Endothelial cell of umbilical vein (primary cell): ENCODE measurements at regions not wholly inside any gene's neighbourhood (a gene's known extent, or its start where the extent isn't known, plus 50 kb on each side); places are given as distances from the start of the nearest gene placed in this dataset.

ENCODE experiments used
- BruUV-seq: library from RNA; stranded (reverse); fragments of 400-500 nt; replicated peaks from 2 replicates; lab custom pipeline; 2021; lab: Mats Ljungman, UMichigan
- CTCF ChIA-PET: fragments of 300-600, 350-600 bp; sonication (Branson Sonifier 250); formaldehyde crosslinking; loops from one replicate; lab custom pipeline; 2021; ENCODE audit warnings: antibody characterized with exemption, inconsistent platforms; lab: Charles Lee
- POLR2A ChIA-PET: fragments of 300-600, 350-600 bp; sonication (Branson Sonifier 250); formaldehyde crosslinking; loops from one replicate; lab custom pipeline; 2021; ENCODE audit warnings: antibody characterized with exemption, inconsistent platforms; lab: Charles Lee
- DNase-seq: peaks from one replicate; pipeline ENCODE4 v3.0.0-alpha.2; 2011; ENCODE audit warnings: low read depth, low spot score
- FAIRE-seq: peaks from 2 replicates; lab custom pipeline; 2011; peaks lifted over from hg19 to GRCh38; lab: Jason Lieb, UNC
- H2AFZ ChIP-seq: 2 replicates; pipeline ENCODE4 v1.6.0; 2012; ENCODE audit warnings: low read depth, low read length, control low read depth, inconsistent platforms
- H3K27ac ChIP-seq: 2 replicates; pipeline ENCODE4 v1.5.1; 2011; ENCODE audit warnings: low read depth, mild to moderate bottlenecking, control low read depth, low read length, moderate library complexity; ENCODE audit not compliant: insufficient read depth
- H3K27me3 ChIP-seq, 2 experiments: 2 replicates each; pipeline versions ENCODE4 v1.6.0 to v1.6.1; 2011; ENCODE audit warnings: low read length in 2 of 2, mixed read lengths in 1 of 2; ENCODE audit not compliant: control insufficient read depth in 2 of 2, insufficient read depth in 2 of 2
- H3K36me3 ChIP-seq, 2 experiments: 2 replicates in 1 of 2; 3 replicates in 1 of 2; pipeline ENCODE4 v1.5.1; 2011; ENCODE audit warnings: low read length in 2 of 2, mild to moderate bottlenecking in 1 of 2, moderate library complexity in 1 of 2; ENCODE audit not compliant: control insufficient read depth in 2 of 2, insufficient read depth in 2 of 2; ENCODE audit errors: extremely low read depth in 1 of 2
- H3K4me1 ChIP-seq: 3 replicates; pipeline ENCODE4 v1.5.1; 2011; ENCODE audit warnings: mild to moderate bottlenecking, low read length; ENCODE audit not compliant: control insufficient read depth, insufficient read depth; ENCODE audit errors: extremely low read depth
- H3K4me2 ChIP-seq: 2 replicates; pipeline ENCODE4 v1.6.1; 2011; ENCODE audit warnings: low read length, control low read depth, mixed read lengths; ENCODE audit not compliant: insufficient read depth
- H3K4me3 ChIP-seq, 3 experiments: fragments of 200-600 bp in 1 of 3; sonication (generic), shearing (Covaris generic) in 1 of 3; replicated peaks in 1 of 3; 2 replicates each; pipeline ENCODE4 v1.5.1; 2011 to 2016; ENCODE audit warnings: control low read depth in 3 of 3, low read length in 3 of 3, mild to moderate bottlenecking in 2 of 3, inconsistent platforms in 1 of 3, low read depth in 1 of 3, moderate library complexity in 1 of 3; ENCODE audit not compliant: insufficient read depth in 1 of 3
- H3K79me2 ChIP-seq: 2 replicates; pipeline ENCODE4 v1.6.0; 2012; ENCODE audit warnings: low read length, inconsistent platforms; ENCODE audit not compliant: control insufficient read depth, insufficient read depth
- H3K9ac ChIP-seq: replicated peaks from 2 replicates; pipeline ENCODE3; 2011; ENCODE audit warnings: low read length, control low read depth; ENCODE audit not compliant: insufficient read depth; ENCODE audit errors: extremely low read depth
- H3K9me1 ChIP-seq: replicated peaks from 3 replicates; pipeline ENCODE4 v1.6.0; 2011; ENCODE audit warnings: mild to moderate bottlenecking, low read length; ENCODE audit not compliant: control insufficient read depth, insufficient read depth; ENCODE audit errors: extremely low read depth
- H3K9me3 ChIP-seq: replicated peaks from 2 replicates; pipeline ENCODE4 v1.5.1; 2012; ENCODE audit warnings: low read length, inconsistent platforms; ENCODE audit not compliant: control insufficient read depth, insufficient read depth
- H4K20me1 ChIP-seq: replicated peaks from 2 replicates; pipeline ENCODE3; 2011; ENCODE audit warnings: mild to moderate bottlenecking, low read length; ENCODE audit not compliant: control insufficient read depth, insufficient read depth; ENCODE audit errors: extremely low read depth
- EZH2 ChIP-seq: IDR thresholded peaks from 2 replicates; pipeline ENCODE4 v1.6.1; 2012; ENCODE audit warnings: borderline replicate concordance, low read depth, mild to moderate bottlenecking, moderate library complexity, low read length, inconsistent platforms; ENCODE audit not compliant: severe bottlenecking
- FOS ChIP-seq: IDR thresholded peaks from 2 replicates; pipeline ENCODE4 v1.6.1; 2011; ENCODE audit warnings: mild to moderate bottlenecking, low read length, moderate library complexity, borderline replicate concordance; ENCODE audit not compliant: insufficient read depth
- GATA2 ChIP-seq: IDR thresholded peaks from 2 replicates; pipeline ENCODE4 v1.7.0; 2011; ENCODE audit warnings: low read depth, mild to moderate bottlenecking, moderate library complexity, mixed read lengths, low read length; ENCODE audit not compliant: insufficient read length, insufficient read depth
- JUN ChIP-seq: IDR thresholded peaks from 2 replicates; pipeline ENCODE4 v1.6.1; 2011; ENCODE audit warnings: borderline replicate concordance, low read depth; ENCODE audit not compliant: insufficient read length, insufficient read depth
- MYC ChIP-seq: IDR thresholded peaks from one replicate; pipeline ENCODE4 v1.6.1; 2011; ENCODE audit warnings: mild to moderate bottlenecking, low read depth, low read length
- POLR2A ChIP-seq: IDR thresholded peaks from 2 replicates; pipeline ENCODE4 v1.6.1; 2012; ENCODE audit warnings: low read depth, mild to moderate bottlenecking, control low read depth, low read length
- POLR2AphosphoS5 ChIP-seq: IDR thresholded peaks from 2 replicates; pipeline ENCODE4 v1.6.1; 2012; ENCODE audit warnings: low read depth, mild to moderate bottlenecking, control low read depth, low read length, moderate library complexity; ENCODE audit not compliant: insufficient read depth
- dilution Hi-C: fragments of 300-500 bp; cut with MboI; formaldehyde crosslinking; loops from one replicate; pipeline ENCODE4 v1.15.0; 2019; ENCODE audit warnings: low sequenced_read_pairs; ENCODE audit not compliant: extremely low pct_ligation_motif_present
- intact Hi-C: fragments of 100-400 bp; cut with micrococcal nuclease; formaldehyde crosslinking; loops from one replicate; pipeline ENCODE4 v1.10.0; 2022
- TF ChIP-seq, protein P1 (sequence below), 2 donors: IDR thresholded peaks; 1 replicate in 1 of 2; 2 replicates in 1 of 2; pipeline ENCODE4 v1.5.1; 2011; ENCODE audit warnings: low read length in 2 of 2, mild to moderate bottlenecking in 2 of 2, moderate library complexity in 2 of 2, control low read depth in 1 of 2, inconsistent platforms in 1 of 2, low read depth in 1 of 2; ENCODE audit not compliant: insufficient read depth in 1 of 2; ENCODE audit errors: extremely low read depth in 1 of 2
- TF ChIP-seq, protein P2 (sequence below): IDR thresholded peaks from 2 replicates; pipeline ENCODE4 v1.6.1; 2011; ENCODE audit not compliant: insufficient read depth, insufficient read length

- Histone ChIP-seq H3K4me1 (no peaks in the 10 kb centered on the region), H3K4me3 (no peak overlapping the region), H3K9me3 (no peaks in the 10 kb centered on the region), H3K27ac (no peak overlapping the region), H3K4me2 (no peak overlapping the region), H3K27me3 (no peaks in the 10 kb centered on the region), H3K79me2 (no peaks in the 10 kb centered on the region), H4K20me1 (no peaks in the 10 kb centered on the region), H3K9ac (no peak overlapping the region), H3K9me1 (no peaks in the 10 kb centered on the region), H2AFZ (no peak overlapping the region), H3K36me3 (no peaks in the 10 kb centered on the region)
- dilution Hi-C loops, result no loop called here
- DNase-seq (no peak), FAIRE-seq (no peak)
- no TSS peak for BruUV-seq
- intact Hi-C loops, result no loop called here
- TF ChIP-seq MYC (no peak), POLR2A (no peak), GATA2 (no peak), JUN (no peak), FOS (no peak), EZH2 (no peak), POLR2AphosphoS5 (no peak)
- TF ChIP-seq, protein P1, sequence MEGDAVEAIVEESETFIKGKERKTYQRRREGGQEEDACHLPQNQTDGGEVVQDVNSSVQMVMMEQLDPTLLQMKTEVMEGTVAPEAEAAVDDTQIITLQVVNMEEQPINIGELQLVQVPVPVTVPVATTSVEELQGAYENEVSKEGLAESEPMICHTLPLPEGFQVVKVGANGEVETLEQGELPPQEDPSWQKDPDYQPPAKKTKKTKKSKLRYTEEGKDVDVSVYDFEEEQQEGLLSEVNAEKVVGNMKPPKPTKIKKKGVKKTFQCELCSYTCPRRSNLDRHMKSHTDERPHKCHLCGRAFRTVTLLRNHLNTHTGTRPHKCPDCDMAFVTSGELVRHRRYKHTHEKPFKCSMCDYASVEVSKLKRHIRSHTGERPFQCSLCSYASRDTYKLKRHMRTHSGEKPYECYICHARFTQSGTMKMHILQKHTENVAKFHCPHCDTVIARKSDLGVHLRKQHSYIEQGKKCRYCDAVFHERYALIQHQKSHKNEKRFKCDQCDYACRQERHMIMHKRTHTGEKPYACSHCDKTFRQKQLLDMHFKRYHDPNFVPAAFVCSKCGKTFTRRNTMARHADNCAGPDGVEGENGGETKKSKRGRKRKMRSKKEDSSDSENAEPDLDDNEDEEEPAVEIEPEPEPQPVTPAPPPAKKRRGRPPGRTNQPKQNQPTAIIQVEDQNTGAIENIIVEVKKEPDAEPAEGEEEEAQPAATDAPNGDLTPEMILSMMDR (IDR thresholded peaks at IDR 0.05; ENCODE audit: extremely low read depth in 1 of 2, insufficient read depth in 1 of 2, low read depth in 1 of 2, low read length in 2 of 2), result no peak
- TF ChIP-seq, protein P2, sequence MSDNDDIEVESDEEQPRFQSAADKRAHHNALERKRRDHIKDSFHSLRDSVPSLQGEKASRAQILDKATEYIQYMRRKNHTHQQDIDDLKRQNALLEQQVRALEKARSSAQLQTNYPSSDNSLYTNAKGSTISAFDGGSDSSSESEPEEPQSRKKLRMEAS, result no peak
- POLR2A ChIA-PET, result no interaction called here
- CTCF ChIA-PET, result no interaction called here
Measured at GRCh38 chr7:45435131-45435530, 139.0 kb upstream of the ADCY1 start.
